Hematopoietic multipotent progenitor cell treated with erythropoietin and hydrocortisone succinate and interleukin-3 and kit ligand, for 8 days (in vitro differentiated cells): ENCODE measurements at regions not wholly inside any gene's neighbourhood (a gene's known extent, or its start where the extent isn't known, plus 50 kb on each side); places are given as distances from the start of the nearest gene placed in this dataset.

Source experiments
- DNase-seq: peaks from one replicate; pipeline ENCODE4 v3.0.0-alpha.2; 2015

DNA sequence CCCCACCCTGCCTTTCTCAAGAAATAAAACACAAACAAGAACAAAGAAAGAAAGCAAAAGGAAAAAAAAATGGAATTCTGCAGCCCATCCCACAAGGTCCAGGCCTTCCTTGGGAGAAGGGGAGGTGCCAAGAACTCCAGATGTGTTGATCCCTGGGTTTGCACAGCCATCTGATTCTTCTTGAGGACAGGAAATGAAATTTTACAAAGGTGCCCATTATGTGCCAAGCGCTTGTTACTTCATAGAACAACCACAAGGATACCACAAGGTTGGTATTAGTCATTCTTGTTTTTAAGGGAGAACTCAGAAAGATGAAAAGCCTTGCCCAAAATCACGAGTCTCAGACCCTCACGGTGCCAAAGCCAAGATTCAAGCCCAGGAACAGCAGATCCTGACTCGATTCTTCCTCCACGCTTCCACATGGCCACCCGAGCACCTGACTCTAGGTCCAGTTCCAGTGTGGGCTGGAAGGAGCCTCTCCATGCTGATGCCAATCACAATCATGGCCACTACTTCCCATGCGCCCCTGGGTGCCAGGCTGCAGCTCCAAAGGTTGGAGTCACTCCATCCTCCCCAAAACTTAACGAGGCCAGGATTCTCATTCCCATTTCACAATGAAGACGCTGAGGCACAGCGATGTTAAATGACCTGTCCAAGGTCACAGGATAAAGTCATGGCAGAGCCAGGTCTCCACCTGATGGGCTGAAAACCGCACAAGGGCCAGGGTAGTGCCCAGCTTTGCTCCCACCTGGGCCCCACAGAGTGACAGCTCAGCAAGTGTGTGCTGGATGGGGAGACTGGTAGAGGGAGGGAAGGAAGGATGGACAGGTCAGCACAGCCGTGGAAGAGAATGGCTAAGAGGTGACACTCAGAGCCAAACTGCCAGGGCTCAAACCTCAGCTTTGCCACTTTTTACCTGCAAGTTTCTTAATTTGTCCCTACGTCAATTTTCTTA is 66.7 kb upstream of the TOP1 start:
- DNase-seq: no peak

GRCh38 chr20:40962733-40963504 is 65.7 kb upstream of the TOP1 start:
- peak; percentile 63 for DNase-seq

DNA sequence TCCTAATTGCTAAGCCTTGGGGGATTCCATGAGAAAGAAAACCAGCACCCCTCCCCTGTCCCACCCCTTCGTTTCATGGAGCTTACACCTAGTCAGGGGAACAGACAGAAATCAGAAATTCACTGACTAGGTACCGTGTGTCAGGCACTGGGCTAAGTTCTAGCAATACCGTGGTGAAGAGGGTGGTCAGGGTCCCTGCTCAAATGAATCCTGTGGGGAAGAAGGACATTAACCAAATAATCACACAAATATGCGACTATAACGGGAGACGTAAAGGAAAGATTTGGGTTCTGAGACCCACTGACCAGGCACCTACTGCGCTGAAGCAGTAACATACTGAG is 65.1 kb upstream of the TOP1 start:
- DNase-seq: no peak

- DNase-seq: no peak
Measured at GRCh38 chr20:40965671-40966070, 63.0 kb upstream of the TOP1 start.

DNA sequence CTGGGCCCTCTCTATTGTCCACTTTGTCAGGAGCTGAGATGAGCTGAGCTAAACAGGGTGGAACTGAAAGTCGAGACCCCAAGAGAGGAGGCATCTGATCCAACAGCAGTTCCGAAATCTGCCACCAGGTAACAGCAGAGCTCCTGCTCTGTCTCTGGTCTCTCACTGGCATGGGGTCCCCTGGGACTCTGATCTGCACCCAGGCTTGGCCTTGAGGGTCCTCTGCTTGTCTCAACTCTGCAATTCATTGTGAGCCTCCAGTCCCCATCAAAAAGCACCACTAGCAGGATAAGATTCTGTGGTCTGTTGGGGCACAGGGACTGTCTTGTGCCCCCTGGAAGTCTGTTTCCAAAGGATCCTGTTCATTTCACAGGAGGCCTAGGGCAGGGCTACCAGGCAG is 62.5 kb upstream of the TOP1 start:
- no peak for DNase-seq

- no peak for DNase-seq
Measured at GRCh38 chr20:40966516-40967185, 62.0 kb upstream of the TOP1 start.

- no peak for DNase-seq
Measured at GRCh38 chr20:40967700-40968099, 60.9 kb upstream of the TOP1 start.

DNA sequence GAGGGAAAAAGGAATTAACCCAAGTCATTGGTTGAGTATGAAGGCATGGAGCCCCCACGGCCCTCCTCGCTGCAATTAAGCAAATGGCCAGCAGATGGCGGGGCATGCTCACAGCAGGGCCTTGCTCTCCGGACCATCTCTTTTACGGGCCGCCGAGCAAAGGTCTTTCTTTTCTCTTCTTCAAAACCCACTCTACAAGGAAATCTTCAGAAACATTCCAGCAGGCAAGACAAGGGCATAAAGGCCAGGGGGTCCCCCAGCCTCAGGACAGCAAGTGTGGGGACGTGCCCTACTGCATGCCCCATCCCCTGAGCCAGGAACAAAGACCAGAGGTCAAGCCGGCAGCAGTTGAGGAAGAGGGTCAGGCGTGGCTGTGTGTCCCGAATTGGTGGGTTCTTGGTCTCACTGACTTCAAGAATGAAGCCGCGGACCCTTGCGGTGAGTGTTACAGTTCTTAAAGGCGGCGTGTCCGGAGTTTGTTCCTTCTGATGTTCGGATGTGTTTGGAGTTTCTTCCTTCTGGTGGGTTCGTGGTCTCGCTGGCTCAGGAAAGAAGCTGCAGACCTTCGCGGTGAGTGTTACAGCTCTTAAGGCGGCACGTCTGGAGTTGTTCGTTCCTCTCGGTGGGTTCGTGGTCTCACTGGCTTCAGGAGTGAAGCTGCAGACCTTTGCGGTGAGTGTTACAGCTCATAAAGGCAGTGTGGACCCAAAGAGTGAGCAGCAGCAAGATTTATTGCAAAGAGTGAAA is 59.6 kb upstream of the TOP1 start:
- DNase-seq: peak; percentile 80

GRCh38 chr20:40970218-40970617 is 58.4 kb upstream of the TOP1 start:
- DNase-seq: no peak

DNA sequence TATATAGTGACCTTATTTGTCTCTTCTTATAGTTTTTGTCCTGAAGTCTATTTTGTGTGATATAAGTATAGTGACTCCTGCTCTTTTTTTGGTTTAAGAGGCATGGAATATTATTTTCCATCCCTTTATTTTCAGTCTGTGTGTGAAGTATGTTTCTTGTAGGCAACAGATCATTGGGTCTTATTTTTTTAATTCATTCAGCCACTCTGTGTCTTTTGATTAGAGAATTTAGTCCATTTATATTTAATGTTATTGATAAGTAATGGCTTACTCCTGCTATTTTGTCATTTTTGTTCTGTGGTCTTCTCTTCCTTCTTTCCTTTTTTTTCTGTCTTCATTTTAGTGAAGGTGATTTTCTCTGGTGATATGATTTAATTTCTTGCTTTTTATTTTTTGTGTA is 51.4 kb upstream of the TOP1 start:
- no peak for DNase-seq

GRCh38 chr20:40978761-40979160 is 49.9 kb upstream of the TOP1 start:
- no peak for DNase-seq
